IMR-90 (cell line): ENCODE measurements at regions not wholly inside any gene's neighbourhood (a gene's known extent, or its start where the extent isn't known, plus 50 kb on each side); places are given as distances from the start of the nearest gene placed in this dataset.

Source experiments
- ATAC-seq: fragments of 200-7000 bp; cut with Tn5 transposase; 2 replicates; pipeline ENCODE4 v1.9.1; 2020; ENCODE audit warnings: low read depth, mild to moderate bottlenecking, moderate library complexity
- BruUV-seq: library from RNA; stranded (reverse); fragments of 400-500 nt; replicated peaks from 2 replicates; lab custom pipeline; 2021; lab: Mats Ljungman, UMichigan
- CTCF ChIA-PET: fragments of 300-600 bp; formaldehyde crosslinking; extraction: SDS; loops from one replicate; lab custom pipeline; 2021; ENCODE audit warnings: antibody characterized with exemption; lab: Yijun Ruan, JAX
- POLR2A ChIA-PET: fragments of 300-600 bp; sonication (Branson Sonifier 250); formaldehyde crosslinking; loops from one replicate; lab custom pipeline; 2022; ENCODE audit warnings: antibody characterized with exemption; ENCODE audit not compliant: unreplicated experiment; lab: Charles Lee
- DNase-seq: peaks from one replicate; pipeline ENCODE4 v3.0.0; 2013
- H2AFZ ChIP-seq: replicated peaks from 2 replicates; pipeline ENCODE3; 2013; ENCODE audit warnings: low read length, mild to moderate bottlenecking; ENCODE audit not compliant: poor library complexity
- H2AK5ac ChIP-seq: 2 replicates; pipeline ENCODE4 v1.6.1; 2013; ENCODE audit warnings: low read depth, low read length, inconsistent platforms
- H2AK9ac ChIP-seq: replicated peaks from 2 replicates; pipeline ENCODE3; 2013; ENCODE audit warnings: mild to moderate bottlenecking, low read depth, low read length, moderate library complexity; ENCODE audit not compliant: poor library complexity
- H2BK120ac ChIP-seq: 2 replicates; pipeline ENCODE4 v1.6.1; 2013; ENCODE audit warnings: low read depth, low read length, inconsistent platforms
- H2BK15ac ChIP-seq: 3 replicates; pipeline ENCODE4 v1.6.1; 2013; ENCODE audit warnings: low read depth, low read length, inconsistent platforms
- H2BK20ac ChIP-seq: 2 replicates; pipeline ENCODE4 v1.6.1; 2013; ENCODE audit warnings: low read depth, mild to moderate bottlenecking, inconsistent platforms, low read length, moderate library complexity
- H2BK5ac ChIP-seq: 2 replicates; pipeline ENCODE4 v1.6.1; 2013; ENCODE audit warnings: mild to moderate bottlenecking, low read depth, low read length, inconsistent platforms; ENCODE audit not compliant: poor library complexity, severe bottlenecking
- H3K14ac ChIP-seq: replicated peaks from 2 replicates; pipeline ENCODE4 v1.6.1; 2013; ENCODE audit warnings: low read depth, low read length, inconsistent platforms
- H3K18ac ChIP-seq: 2 replicates; pipeline ENCODE4 v1.6.1; 2013; ENCODE audit warnings: low read depth, low read length, control low read depth
- H3K23ac ChIP-seq: 2 replicates; pipeline ENCODE4 v1.6.1; 2013; ENCODE audit warnings: low read depth, low read length, inconsistent platforms
- H3K27ac ChIP-seq: 2 replicates; pipeline ENCODE4 v1.5.1; 2013; ENCODE audit warnings: mild to moderate bottlenecking, control low read depth, low read length; ENCODE audit not compliant: insufficient read depth
- H3K27me3 ChIP-seq: 2 replicates; pipeline ENCODE4 v1.6.1; 2013; ENCODE audit warnings: low read length; ENCODE audit not compliant: control insufficient read depth, insufficient read depth
- H3K36me3 ChIP-seq: 2 replicates; pipeline ENCODE4 v1.6.1; 2013; ENCODE audit warnings: low read length, mixed read lengths; ENCODE audit not compliant: control insufficient read depth, insufficient read depth
- H3K4ac ChIP-seq: 2 replicates; pipeline ENCODE4 v1.6.1; 2013; ENCODE audit warnings: low read depth, low read length, inconsistent platforms
- H3K4me1 ChIP-seq: 2 replicates; pipeline ENCODE4 v1.6.1; 2013; ENCODE audit warnings: low read length, mixed read lengths; ENCODE audit not compliant: control insufficient read depth, insufficient read depth
- H3K4me2 ChIP-seq: 2 replicates; pipeline ENCODE4 v1.6.1; 2013; ENCODE audit warnings: low read depth, mild to moderate bottlenecking, control low read depth, low read length, moderate library complexity
- H3K4me3 ChIP-seq: 2 replicates; pipeline ENCODE4 v1.5.1; 2013; ENCODE audit warnings: low read depth, mild to moderate bottlenecking, control low read depth, low read length, moderate library complexity; ENCODE audit not compliant: insufficient read depth
- H3K56ac ChIP-seq: 2 replicates; pipeline ENCODE4 v1.6.1; 2013; ENCODE audit warnings: low read length, inconsistent platforms; ENCODE audit not compliant: insufficient read depth; ENCODE audit errors: extremely low read depth
- H3K79me1 ChIP-seq, 2 experiments: 2 replicates each; pipeline ENCODE4 v1.6.1; 2013; ENCODE audit warnings: low read length in 2 of 2, inconsistent platforms in 1 of 2, low read depth in 1 of 2
- H3K9ac ChIP-seq: 2 replicates; pipeline ENCODE4 v1.6.1; 2013; ENCODE audit warnings: low read depth, low read length, control low read depth
- H3K9me1 ChIP-seq: 2 replicates; pipeline ENCODE4 v1.6.1; 2013; ENCODE audit warnings: low read length, inconsistent platforms; ENCODE audit not compliant: insufficient read depth
- H3K9me3 ChIP-seq: 2 replicates; pipeline ENCODE4 v1.6.1; 2013; ENCODE audit warnings: low read length; ENCODE audit not compliant: control insufficient read depth, insufficient read depth
- H4K20me1 ChIP-seq: 2 replicates; pipeline ENCODE4 v1.6.1; 2013; ENCODE audit warnings: low read length, inconsistent platforms; ENCODE audit not compliant: insufficient read depth
- H4K5ac ChIP-seq: 2 replicates; pipeline ENCODE4 v1.6.1; 2013; ENCODE audit warnings: mild to moderate bottlenecking, low read depth, low read length, control low read depth
- H4K8ac ChIP-seq, 2 experiments: 2 replicates each; pipeline ENCODE4 v1.6.1; 2013; ENCODE audit warnings: low read depth in 2 of 2, low read length in 2 of 2, control low read depth in 1 of 2, inconsistent platforms in 1 of 2
- H4K91ac ChIP-seq: 2 replicates; pipeline ENCODE4 v1.6.1; 2013; ENCODE audit warnings: low read depth, low read length, inconsistent platforms; ENCODE audit not compliant: insufficient read depth
- BHLHE40 ChIP-seq: fragments of 150-350 bp; IDR thresholded peaks from 2 replicates; pipeline ENCODE4 v1.6.1; 2016; ENCODE audit warnings: mild to moderate bottlenecking, low read depth, low read length
- CEBPB ChIP-seq: IDR thresholded peaks from 2 replicates; pipeline ENCODE4 v1.6.1; 2012; ENCODE audit warnings: low read depth, low read length, improper control_type of control experiment
- CHD1 ChIP-seq: IDR thresholded peaks from 2 replicates; pipeline ENCODE4 v1.6.1; 2012; ENCODE audit warnings: low read depth, low read length, improper control_type of control experiment
- CTCF ChIP-seq: conservative IDR thresholded peaks from 2 replicates; pipeline ENCODE4 v1.5.1; 2012; ENCODE audit warnings: mild to moderate bottlenecking, low read depth, low read length, improper control_type of control experiment
- ELK1 ChIP-seq: fragments of 150-350 bp; IDR thresholded peaks from 2 replicates; pipeline ENCODE4 v1.6.1; 2016; ENCODE audit warnings: low read depth, mild to moderate bottlenecking, low read length, moderate library complexity, borderline replicate concordance
- FOS ChIP-seq: fragments of 150-350 bp; IDR thresholded peaks from 2 replicates; pipeline ENCODE4 v1.6.1; 2016; ENCODE audit warnings: low read depth, low read length
- MAFK ChIP-seq: IDR thresholded peaks from 2 replicates; pipeline ENCODE4 v1.6.1; 2012; ENCODE audit warnings: low read depth, low read length, improper control_type of control experiment
- MAZ ChIP-seq: IDR thresholded peaks from 2 replicates; pipeline ENCODE4 v1.6.1; 2012; ENCODE audit warnings: low read depth, mild to moderate bottlenecking, low read length, improper control_type of control experiment, moderate library complexity, borderline replicate concordance
- MXI1 ChIP-seq: IDR thresholded peaks from 2 replicates; pipeline ENCODE4 v1.6.1; 2012; ENCODE audit warnings: low read depth, mild to moderate bottlenecking, low read length, moderate library complexity, borderline replicate concordance
- NFE2L2 ChIP-seq: fragments of 150-350 bp; IDR thresholded peaks from 2 replicates; pipeline ENCODE4 v1.6.1; 2016; ENCODE audit warnings: low read depth, mild to moderate bottlenecking, low read length
- POLR2A ChIP-seq: IDR thresholded peaks from 2 replicates; pipeline ENCODE4 v1.6.1; 2012; ENCODE audit warnings: mild to moderate bottlenecking, low read depth, low read length
- RAD21 ChIP-seq: IDR thresholded peaks from 2 replicates; pipeline ENCODE4 v1.6.1; 2012; ENCODE audit warnings: low read length, improper control_type of control experiment
- RCOR1 ChIP-seq: IDR thresholded peaks from 2 replicates; pipeline ENCODE4 v1.6.1; 2012; ENCODE audit warnings: mild to moderate bottlenecking, low read length, improper control_type of control experiment; ENCODE audit not compliant: insufficient replicate concordance
- RFX5 ChIP-seq: IDR thresholded peaks from 2 replicates; pipeline ENCODE4 v1.8.0; 2012; ENCODE audit warnings: low read depth, mild to moderate bottlenecking, low read length, moderate library complexity
- SMC3 ChIP-seq: fragments of 150-350 bp; IDR thresholded peaks from 2 replicates; pipeline ENCODE4 v1.6.1; 2016; ENCODE audit warnings: low read depth, mild to moderate bottlenecking, antibody characterized with exemption, low read length, moderate library complexity
- USF2 ChIP-seq: fragments of 150-350 bp; IDR thresholded peaks from 2 replicates; pipeline ENCODE4 v1.6.1; 2017; ENCODE audit warnings: mild to moderate bottlenecking, antibody characterized with exemption, low read length, low read depth
- WGBS, 2 experiments: methylation state at CpG; one replicate each; pipeline versions ENCODE4 v1.1.5 to v1.1.7; 2013; ENCODE audit warnings: missing lambda C conversion rate in 2 of 2; ENCODE audit not compliant: insufficient read length in 1 of 2; ENCODE audit errors: extremely low coverage in 2 of 2; 5-methylcytosine and 5-hydroxymethylcytosine counted together
- dilution Hi-C: fragments of 300-500 bp; cut with HindIII; formaldehyde crosslinking; loops from one replicate; pipeline ENCODE4 v1.14.3; 2018; ENCODE audit warnings: low sequenced_read_pairs; ENCODE audit not compliant: unreplicated experiment
- in situ Hi-C: fragments of 300-500 bp; cut with MboI; formaldehyde crosslinking; loops from 3 replicates; pipeline ENCODE4 v1.14.3; 2019; ENCODE audit warnings: low sequenced_read_pairs, inconsistent platforms, mixed read lengths
- intact Hi-C: fragments of 100-400 bp; cut with micrococcal nuclease; formaldehyde crosslinking; loops from 2 replicates; pipeline ENCODE4 v1.10.0; 2022

DNA sequence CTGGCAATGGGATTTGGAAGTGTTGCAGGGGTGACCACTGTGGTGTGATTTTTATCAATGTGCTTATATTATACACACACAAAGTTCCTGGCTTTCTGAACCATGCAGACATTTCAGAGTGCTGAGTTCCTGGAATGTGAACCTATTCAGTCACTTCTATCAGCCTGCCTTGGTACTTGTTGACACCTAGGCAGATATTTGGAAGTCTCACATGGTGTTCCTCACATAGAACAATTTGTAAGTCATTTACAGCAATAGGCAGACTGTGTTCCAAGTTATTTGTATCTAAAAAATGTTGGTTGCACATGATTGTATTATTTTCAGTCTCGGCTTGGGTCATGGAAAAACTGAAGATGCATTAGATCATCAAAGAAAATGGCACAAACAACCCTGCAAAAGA, 182.2 kb downstream of the SREK1 start:
- CTCF ChIA-PET, result no interaction called here
- Histone ChIP-seq H4K20me1 (no peaks in the 10 kb centered on the region), H2AK5ac (no peak overlapping the region), H3K18ac (no peak overlapping the region), H3K14ac (no peak overlapping the region), H3K4me3 (no peak overlapping the region), H3K9me3 (no peaks in the 10 kb centered on the region), H4K5ac (no peak overlapping the region), H3K4ac (no peak overlapping the region), H3K56ac (no peak overlapping the region), H3K27me3 (peaks cover 3% of the 10 kb centered on the region), H3K27ac (no peak overlapping the region), H4K91ac (no peak overlapping the region), H3K9ac (no peak overlapping the region), H2BK15ac (no peak overlapping the region), H2BK5ac (no peak overlapping the region), H3K79me1 (no peaks in the 10 kb centered on the region), H2BK120ac (no peak overlapping the region), H2BK20ac (no peak overlapping the region), H3K4me1 (no peaks in the 10 kb centered on the region), H2AK9ac (no peak overlapping the region), H3K23ac (no peak overlapping the region), H3K36me3 (no peaks in the 10 kb centered on the region), H2AFZ (no peak overlapping the region), H3K9me1 (no peaks in the 10 kb centered on the region), H4K8ac (no peak overlapping the region), H3K4me2 (no peak overlapping the region)
- DNase-seq (no peak), ATAC-seq (no peak)
- intact Hi-C loops (no loop called here), dilution Hi-C loops (no loop called here), in situ Hi-C loops (no loop called here)
- BruUV-seq, result no TSS peak
- POLR2A ChIA-PET, result no interaction called here
- TF ChIP-seq RAD21 (no peak), CHD1 (no peak), ELK1 (no peak), SMC3 (no peak), BHLHE40 (no peak), POLR2A (no peak), MXI1 (no peak), NFE2L2 (no peak), USF2 (no peak), CEBPB (no peak), FOS (no peak), MAFK (no peak), RFX5 (no peak), RCOR1 (no peak), CTCF (no peak), MAZ (no peak)
- no CpG with 5 or more reads among the region's 1 CpG for WGBS, 2 experiments
